Neural crest cell (in vitro differentiated cells): ENCODE measurements at regions not wholly inside any gene's neighbourhood (a gene's known extent, or its start where the extent isn't known, plus 50 kb on each side); places are given as distances from the start of the nearest gene placed in this dataset.

Experiments used
- DNase-seq: peaks from one replicate; pipeline ENCODE4 v3.0.0; 2021; ENCODE audit warnings: low read depth, mixed read lengths, low spot score
- H3K27ac Mint-ChIP-seq: one replicate; pipeline ENCODE4 v1.8.0; 2021; ENCODE audit warnings: mild to moderate bottlenecking, mixed read lengths; ENCODE audit not compliant: unreplicated experiment
- H3K27me3 Mint-ChIP-seq: 2 replicates; pipeline ENCODE4 v1.8.0; 2021; ENCODE audit warnings: low read depth, mild to moderate bottlenecking, mixed read lengths
- H3K36me3 Mint-ChIP-seq: 2 replicates; pipeline ENCODE4 v1.8.0; 2021; ENCODE audit warnings: low read depth, mild to moderate bottlenecking, mixed read lengths
- H3K4me1 Mint-ChIP-seq: 2 replicates; pipeline ENCODE4 v1.8.0; 2021; ENCODE audit warnings: mixed read lengths
- H3K4me3 Mint-ChIP-seq: one replicate; pipeline ENCODE4 v1.8.0; 2021; ENCODE audit warnings: mild to moderate bottlenecking, mixed read lengths
- H3K9me3 Mint-ChIP-seq: 2 replicates; pipeline ENCODE4 v1.8.0; 2021; ENCODE audit warnings: mixed read lengths
- CTCF ChIP-seq: fragments of 200-600 bp; sonication (generic); conservative IDR thresholded peaks from 2 replicates; pipeline ENCODE4 v1.5.0; 2021; ENCODE audit warnings: antibody characterized with exemption, mild to moderate bottlenecking

- no peak for DNase-seq
- Mint-ChIP-seq H3K27ac (no peak overlapping the region), H3K27me3 (no peaks in the 10 kb centered on the region), H3K36me3 (no peaks in the 10 kb centered on the region), H3K4me3 (no peak overlapping the region), H3K4me1 (no peaks in the 10 kb centered on the region), H3K9me3 (no peaks in the 10 kb centered on the region)
- TF ChIP-seq CTCF, result no peak
Measured at GRCh38 chr2:100667801-100668200, 105.0 kb downstream of the PDCL3 start.

GRCh38 chr2:100670232-100670631 is 107.4 kb downstream of the PDCL3 start:
- H3K4me1 Mint-ChIP-seq, result peaks cover 6% of the 10 kb centered on the region
- TF ChIP-seq CTCF, result peak; percentile 33
- DNase-seq, result no peak

DNA sequence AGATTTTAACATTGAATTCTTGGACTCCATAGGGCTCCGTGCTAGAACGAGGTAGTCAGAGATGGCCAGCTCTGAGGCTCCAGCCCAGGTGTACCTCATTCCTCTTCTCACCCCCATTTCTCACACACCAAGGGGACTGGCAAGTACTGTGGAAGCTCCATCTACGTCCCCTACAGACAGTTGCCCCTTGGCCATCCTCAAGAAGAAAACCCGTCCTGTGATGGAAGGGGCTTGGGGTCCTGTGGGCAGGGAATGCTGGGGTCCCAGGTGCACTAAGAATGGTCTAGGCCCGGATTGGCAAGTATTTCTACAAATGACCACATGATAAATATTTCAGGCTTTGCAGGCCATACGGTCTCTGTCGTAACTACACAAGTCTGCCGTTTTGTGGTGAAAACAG is 110.3 kb downstream of the PDCL3 start:
- H3K27me3 Mint-ChIP-seq, result no peaks in the 10 kb centered on the region
- H3K4me1 Mint-ChIP-seq, result peaks cover 6% of the 10 kb centered on the region
- H3K27ac Mint-ChIP-seq, result no peak overlapping the region
- no peak for DNase-seq
- TF ChIP-seq CTCF, result no peak
- H3K4me3 Mint-ChIP-seq, result no peak overlapping the region
- H3K9me3 Mint-ChIP-seq, result no peaks in the 10 kb centered on the region
- H3K36me3 Mint-ChIP-seq, result no peaks in the 10 kb centered on the region

More at GRCh38 chr2:100670232-100670631, 107.4 kb downstream of the PDCL3 start:
- H3K27me3 Mint-ChIP-seq, result no peaks in the 10 kb centered on the region
- no peak overlapping the region for H3K4me3 Mint-ChIP-seq
- H3K36me3 Mint-ChIP-seq, result no peaks in the 10 kb centered on the region
- no peak overlapping the region for H3K27ac Mint-ChIP-seq
- no peaks in the 10 kb centered on the region for H3K9me3 Mint-ChIP-seq

- no peak overlapping the region for H3K4me3 Mint-ChIP-seq
- no peak for DNase-seq
- H3K36me3 Mint-ChIP-seq, result no peaks in the 10 kb centered on the region
- no peak overlapping the region for H3K27ac Mint-ChIP-seq
- TF ChIP-seq CTCF, result no peak
- no peaks in the 10 kb centered on the region for H3K9me3 Mint-ChIP-seq
- no peaks in the 10 kb centered on the region for H3K27me3 Mint-ChIP-seq
- H3K4me1 Mint-ChIP-seq, result peaks cover 6% of the 10 kb centered on the region
Measured at GRCh38 chr2:100673691-100674485, 111.1 kb downstream of the PDCL3 start.

DNA sequence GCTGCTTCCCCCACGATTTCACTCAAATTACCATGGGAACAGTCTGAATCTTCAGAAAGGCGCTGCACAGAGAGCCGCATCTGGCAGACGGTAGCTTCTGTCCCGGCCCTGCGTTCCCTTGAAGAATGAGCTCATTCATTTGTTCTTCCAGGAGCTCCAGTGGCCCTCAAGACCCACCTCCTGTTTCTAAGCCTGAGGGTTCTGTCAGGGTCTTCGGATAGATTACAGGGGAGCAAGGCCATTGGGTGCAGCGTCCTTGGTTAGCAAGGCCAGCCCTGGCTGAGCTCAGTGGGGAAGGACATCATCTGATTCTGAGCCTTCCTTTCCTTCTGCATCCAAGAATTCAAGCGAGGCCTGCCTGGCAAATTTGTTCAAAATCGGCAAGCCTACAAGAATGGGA is 111.9 kb downstream of the PDCL3 start:
- Mint-ChIP-seq H3K27me3 (no peaks in the 10 kb centered on the region), H3K4me1 (peaks cover 6% of the 10 kb centered on the region), H3K9me3 (no peaks in the 10 kb centered on the region), H3K27ac (no peak overlapping the region), H3K4me3 (no peak overlapping the region), H3K36me3 (no peaks in the 10 kb centered on the region)
- no peak for TF ChIP-seq CTCF
- no peak for DNase-seq
